Common myeloid progenitor, CD34-positive (primary cell): ENCODE measurements at regions not wholly inside any gene's neighbourhood (a gene's known extent, or its start where the extent isn't known, plus 50 kb on each side); places are given as distances from the start of the nearest gene placed in this dataset.

ENCODE experiments used
- CTCF ChIA-PET: fragments of 350-600 bp; sonication (Branson Sonifier 250); formaldehyde crosslinking; loops from one replicate; lab custom pipeline; 2021; ENCODE audit warnings: antibody characterized with exemption; lab: Charles Lee
- POLR2A ChIA-PET: fragments of 350-600 bp; sonication (Branson Sonifier 250); formaldehyde crosslinking; loops from one replicate; lab custom pipeline; 2021; ENCODE audit warnings: antibody characterized with exemption; lab: Charles Lee
- DNase-seq, 3 donors: peaks; one replicate each; pipeline versions ENCODE4 v3.0.0 to v3.0.0-alpha.2; 2013
- H3K27ac ChIP-seq, 2 experiments: 1 replicate in 1 of 2; 2 replicates in 1 of 2; pipeline ENCODE4 v1.7.0; 2013; ENCODE audit warnings: inconsistent platforms in 2 of 2, low read length in 2 of 2, mild to moderate bottlenecking in 2 of 2, low read depth in 1 of 2, moderate library complexity in 1 of 2; ENCODE audit not compliant: severe bottlenecking in 2 of 2, insufficient read depth in 1 of 2, poor library complexity in 1 of 2
- H3K27me3 ChIP-seq, 5 experiments: replicated peaks in 2 of 5; 1 replicate in 3 of 5; 2 replicates in 2 of 5; pipeline versions ENCODE4 v1.6.1 to v1.7.0; 2013; ENCODE audit warnings: low read length in 4 of 5, mild to moderate bottlenecking in 2 of 5, moderate library complexity in 2 of 5, inconsistent platforms in 1 of 5; ENCODE audit not compliant: insufficient read depth in 5 of 5, control insufficient read depth in 4 of 5
- H3K36me3 ChIP-seq, 4 experiments: 1 replicate in 2 of 4; 2 replicates in 2 of 4; pipeline versions ENCODE4 v1.6.1 to v1.7.0; 2013; ENCODE audit warnings: low read length in 3 of 4, control low read depth in 1 of 4, mild to moderate bottlenecking in 1 of 4; ENCODE audit not compliant: control insufficient read depth in 4 of 4, insufficient read depth in 4 of 4
- H3K4me1 ChIP-seq, 4 experiments: 1 replicate in 3 of 4; 2 replicates in 1 of 4; pipeline versions ENCODE4 v1.6.1 to v1.7.1; 2013; ENCODE audit warnings: low read length in 3 of 4, mild to moderate bottlenecking in 3 of 4, control low read depth in 1 of 4, inconsistent platforms in 1 of 4, moderate library complexity in 1 of 4; ENCODE audit not compliant: control insufficient read depth in 4 of 4, insufficient read depth in 4 of 4; ENCODE audit errors: control extremely low read depth in 1 of 4
- H3K4me3 ChIP-seq, 7 experiments: 1 replicate in 4 of 7; 2 replicates in 3 of 7; pipeline versions ENCODE4 v1.5.1 to v1.7.0; 2013; ENCODE audit warnings: mild to moderate bottlenecking in 7 of 7, low read length in 6 of 7, moderate library complexity in 6 of 7, inconsistent platforms in 2 of 7, low read depth in 2 of 7, control low read depth in 1 of 7; ENCODE audit not compliant: insufficient read depth in 4 of 7, control insufficient read depth in 1 of 7; ENCODE audit errors: extremely low read depth in 1 of 7
- H3K9me3 ChIP-seq, 5 experiments: 1 replicate in 4 of 5; 2 replicates in 1 of 5; pipeline versions ENCODE4 v1.6.1 to v1.7.1; 2013; ENCODE audit warnings: low read length in 4 of 5, mild to moderate bottlenecking in 2 of 5, inconsistent platforms in 1 of 5, low read depth in 1 of 5, moderate library complexity in 1 of 5; ENCODE audit not compliant: control insufficient read depth in 4 of 5, insufficient read depth in 2 of 5; ENCODE audit errors: control extremely low read depth in 1 of 5
- WGBS: methylation state at CpG from one replicate; pipeline ENCODE4 v1.1.5; 2013; ENCODE audit not compliant: insufficient coverage; 5-methylcytosine and 5-hydroxymethylcytosine counted together

DNA sequence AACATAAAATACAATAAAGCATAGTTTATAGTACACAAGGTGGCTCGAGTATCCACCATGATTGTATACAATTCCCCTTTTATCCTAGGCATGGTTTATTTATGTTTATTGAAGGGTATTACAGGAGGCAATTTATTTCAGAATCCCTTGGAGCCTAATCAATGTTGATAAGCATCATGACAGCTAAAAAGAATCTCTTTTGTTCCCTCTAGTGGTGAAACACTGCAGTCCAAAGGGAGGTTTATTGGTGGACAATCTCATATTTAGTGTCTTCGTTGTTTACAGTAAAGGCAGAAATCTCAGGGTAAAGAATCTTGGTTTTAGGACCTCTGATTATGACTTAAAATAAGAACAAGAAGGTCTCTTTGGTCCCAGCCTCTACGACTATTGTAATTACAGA is 1712.5 kb downstream of the C4orf33 start:
- H3K27me3 ChIP-seq = no peaks in the 10 kb centered on the region
- ChIA-PET POLR2A (no interaction called here), CTCF (interaction anchor here (1.2 kb wide), 1 partner anchor 36 kb away, joined by 3 read pairs; no protein-coding TSS in a partner anchor)
- no peaks in the 10 kb centered on the region for H3K36me3 ChIP-seq
- DNase-seq = no peak
- H3K9me3 ChIP-seq = peaks cover 0 to 7% (median 0%) of the 10 kb centered on the region in 5 experiments
- no peak overlapping the region for H3K27ac ChIP-seq
- no peaks in the 10 kb centered on the region for H3K4me1 ChIP-seq
- H3K4me3 ChIP-seq = no peak overlapping the region
- 85% methylated on average over 2 of the region's 3 CpGs for WGBS

DNA sequence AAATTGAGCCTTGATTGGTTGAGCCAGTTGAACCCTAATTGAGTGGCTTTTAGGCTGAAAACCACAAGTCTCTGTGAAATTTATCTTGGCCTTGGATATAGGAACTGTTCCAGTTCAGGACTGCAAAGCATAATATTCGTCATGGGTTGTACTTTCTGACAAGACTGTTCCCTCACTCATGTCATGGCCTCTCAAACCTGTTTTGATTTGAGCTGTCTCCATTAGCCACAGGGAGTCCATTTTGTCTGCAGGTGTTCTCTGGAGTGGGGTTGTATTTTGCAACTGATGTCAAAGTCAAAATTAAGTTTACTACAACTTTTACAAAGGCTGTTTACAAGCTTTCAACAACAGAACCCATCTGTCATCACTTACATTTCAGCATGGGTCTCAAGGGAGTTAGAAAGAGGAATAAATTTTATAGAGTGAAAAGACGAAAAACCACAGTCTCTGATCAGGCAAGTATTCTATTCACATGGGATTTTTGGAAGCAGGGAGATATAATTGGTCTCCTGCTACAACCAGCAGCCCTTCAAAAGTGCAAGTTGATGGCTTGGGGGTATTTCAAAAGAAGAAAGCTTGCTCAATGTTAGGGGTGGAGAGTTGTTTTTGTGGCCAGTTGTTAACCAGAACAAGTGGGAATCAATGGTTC is 1716.3 kb downstream of the C4orf33 start:
- DNase-seq = no peak
- POLR2A ChIA-PET = no interaction called here
- Histone ChIP-seq H3K27ac (no peak overlapping the region), H3K4me3 (no peak overlapping the region), H3K9me3 (no peaks in the 10 kb centered on the region), H3K4me1 (no peaks in the 10 kb centered on the region), H3K27me3 (no peaks in the 10 kb centered on the region), H3K36me3 (no peaks in the 10 kb centered on the region)
- CTCF ChIA-PET = no interaction called here
- WGBS = 92% methylated on average over 2 of the region's 2 CpGs

DNA sequence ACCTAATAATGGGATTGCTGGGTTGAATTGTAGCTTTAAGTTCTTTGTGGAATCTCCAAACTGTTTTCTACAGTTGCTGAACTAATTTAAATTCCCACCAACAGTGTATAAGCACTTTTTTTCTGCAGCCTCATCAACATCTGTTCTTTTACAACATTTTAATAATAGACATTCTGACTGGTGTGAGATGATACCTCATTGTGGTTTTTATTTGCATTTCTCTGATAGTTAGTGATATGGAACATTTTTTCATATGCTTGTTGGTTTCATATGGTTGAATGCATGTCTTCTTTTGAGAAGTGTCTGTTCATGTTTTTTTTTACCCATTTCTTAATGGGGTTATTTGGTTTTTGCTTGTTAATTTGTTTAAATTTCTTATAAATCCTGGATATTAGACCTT is 1718.9 kb downstream of the C4orf33 start:
- Histone ChIP-seq H3K27ac (no peak overlapping the region), H3K9me3 (peaks cover 0 to 1% (median 0%) of the 10 kb centered on the region in 5 experiments), H3K4me1 (no peaks in the 10 kb centered on the region), H3K4me3 (no peak overlapping the region), H3K27me3 (no peaks in the 10 kb centered on the region), H3K36me3 (no peaks in the 10 kb centered on the region)
- ChIA-PET POLR2A (interaction anchor here (0.6 kb wide), 1 partner anchor 1510 kb away, joined by 3 read pairs; no protein-coding TSS in a partner anchor), CTCF (no interaction called here)
- DNase-seq = no peak

DNA sequence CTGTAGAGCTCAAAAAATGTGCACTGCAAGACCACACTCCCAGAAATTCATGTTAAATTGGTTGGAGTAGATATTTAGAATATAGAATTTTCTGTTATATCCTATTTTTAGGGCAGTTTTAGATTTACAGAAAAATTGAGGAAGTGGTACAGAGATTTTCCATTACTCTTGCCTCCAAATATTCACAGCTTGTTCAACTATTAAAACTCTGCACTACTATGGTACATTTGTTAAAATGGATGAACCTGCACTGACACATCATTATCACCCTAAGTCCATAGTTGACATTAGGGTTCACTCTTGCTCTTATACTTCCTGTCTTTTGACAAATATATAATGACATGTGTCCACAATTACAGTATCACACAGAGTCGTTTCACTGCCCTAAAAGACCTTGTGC is 1724.5 kb downstream of the C4orf33 start:
- POLR2A ChIA-PET = no interaction called here

DNA sequence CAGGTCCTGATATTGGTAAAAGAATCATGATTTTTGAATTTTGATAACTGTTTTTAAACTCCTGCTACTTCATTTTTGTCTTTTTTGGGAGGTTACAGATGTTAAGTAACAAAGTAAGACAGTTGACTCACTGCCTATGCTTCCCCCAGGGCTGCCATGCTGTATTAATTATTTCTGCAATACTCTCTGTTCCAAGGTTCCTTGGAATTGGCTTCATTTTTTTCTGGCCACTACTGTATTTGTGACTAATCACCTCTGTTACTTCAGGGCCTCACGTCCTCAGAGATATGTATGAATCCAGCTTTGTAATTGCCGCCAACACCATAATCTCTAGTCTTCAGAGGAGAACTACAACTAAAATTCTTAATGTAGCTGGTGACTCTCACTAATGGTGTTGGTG is 1729.3 kb downstream of the C4orf33 start:
- Histone ChIP-seq H3K4me1 (no peaks in the 10 kb centered on the region), H3K4me3 (no peak overlapping the region), H3K9me3 (no peaks in the 10 kb centered on the region), H3K36me3 (no peaks in the 10 kb centered on the region), H3K27ac (no peak overlapping the region), H3K27me3 (no peaks in the 10 kb centered on the region)
- no peak for DNase-seq
- 86% methylated on average over 1 of the region's 2 CpGs for WGBS
- ChIA-PET POLR2A (no interaction called here), CTCF (no interaction called here)

More for the DNA sequence above, 1724.5 kb downstream of the C4orf33 start:
- no peaks in the 10 kb centered on the region for H3K4me1 ChIP-seq
- no peak overlapping the region for H3K4me3 ChIP-seq
- WGBS = 100% methylated on average over 1 of the region's 1 CpG
- peaks cover 0 to 1% (median 0%) of the 10 kb centered on the region in 5 experiments for H3K9me3 ChIP-seq
- DNase-seq = no peak
- no peaks in the 10 kb centered on the region for H3K27me3 ChIP-seq
- H3K27ac ChIP-seq = no peak overlapping the region
- CTCF ChIA-PET = no interaction called here
- H3K36me3 ChIP-seq = no peaks in the 10 kb centered on the region

DNA sequence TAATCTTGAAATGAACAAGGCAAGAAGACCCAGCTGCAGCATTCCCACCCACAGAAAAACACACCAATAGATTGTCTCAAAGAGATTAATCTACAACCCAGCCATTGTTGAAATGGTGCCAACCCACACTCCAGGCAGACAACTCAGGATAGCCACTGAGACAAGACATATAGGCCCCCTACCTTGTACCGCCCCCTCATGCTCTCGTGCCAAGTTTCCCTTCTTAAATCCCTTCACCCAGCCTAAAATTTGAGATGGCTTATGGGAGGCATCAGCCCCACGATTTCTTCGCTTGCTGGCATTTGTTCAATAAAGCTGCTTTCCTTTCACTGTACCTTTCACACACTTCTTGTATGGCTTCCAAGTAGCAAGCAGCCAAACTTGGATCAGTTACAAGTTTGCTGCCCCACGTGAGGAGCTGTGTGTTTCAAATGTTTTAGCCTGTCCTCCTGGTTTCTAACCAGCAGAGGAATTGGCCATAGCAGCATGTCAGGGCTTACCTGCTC is 1754.1 kb downstream of the C4orf33 start:
- no peaks in the 10 kb centered on the region for H3K36me3 ChIP-seq
- no peak overlapping the region for H3K4me3 ChIP-seq
- no peak overlapping the region for H3K27ac ChIP-seq
- CTCF ChIA-PET = no interaction called here
- POLR2A ChIA-PET = no interaction called here
- H3K27me3 ChIP-seq = no peaks in the 10 kb centered on the region
- H3K4me1 ChIP-seq = no peaks in the 10 kb centered on the region
- H3K9me3 ChIP-seq = peaks cover 0 to 3% (median 0%) of the 10 kb centered on the region in 5 experiments
- 80% methylated on average over 3 of the region's 5 CpGs for WGBS
- DNase-seq = no peak

DNA sequence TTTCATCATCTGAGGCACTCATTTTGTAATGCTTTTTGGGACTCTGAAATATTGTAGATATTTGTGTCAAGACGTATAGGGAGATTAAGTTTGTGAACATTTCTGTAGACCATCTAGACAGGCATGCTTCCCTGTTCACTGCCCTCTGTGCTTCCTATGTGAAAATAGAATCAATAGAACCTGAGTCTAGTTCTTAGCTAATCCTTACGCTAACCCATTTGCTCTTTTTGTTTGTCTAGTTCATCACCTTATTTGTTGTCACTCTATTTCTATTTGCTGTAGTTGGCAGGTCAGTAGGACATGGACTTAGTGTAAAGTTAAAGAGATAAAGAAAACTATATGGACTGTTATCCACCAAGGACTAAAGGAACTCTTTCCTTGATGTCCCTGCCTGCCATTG is 1755.2 kb downstream of the C4orf33 start:
- Histone ChIP-seq H3K4me1 (no peaks in the 10 kb centered on the region), H3K27ac (no peak overlapping the region), H3K27me3 (no peaks in the 10 kb centered on the region), H3K4me3 (no peak overlapping the region), H3K36me3 (no peaks in the 10 kb centered on the region), H3K9me3 (peaks cover 0 to 3% (median 0%) of the 10 kb centered on the region in 5 experiments)
- POLR2A ChIA-PET = no interaction called here
- no CpG with 5 or more reads among the region's 2 CpGs for WGBS
- CTCF ChIA-PET = no interaction called here
- no peak for DNase-seq
